HEK293 (cell line): ENCODE measurements at regions not wholly inside any gene's neighbourhood (a gene's known extent, or its start where the extent isn't known, plus 50 kb on each side); places are given as distances from the start of the nearest gene placed in this dataset.

Experiments
- ZNF394 ChIP-seq: fragments of 450-650 bp; formaldehyde crosslinking; IDR thresholded peaks from 2 replicates; pipeline ENCODE4 v1.5.1; 2016; ENCODE audit warnings: missing biosample characterization, missing genetic modification characterization, mild to moderate bottlenecking, moderate library complexity, borderline replicate concordance
- ZNF426 ChIP-seq: fragments of 450-650 bp; formaldehyde crosslinking; IDR thresholded peaks from 2 replicates; pipeline ENCODE4 v1.5.1; 2017; ENCODE audit warnings: missing biosample characterization, missing genetic modification characterization, mild to moderate bottlenecking, inconsistent platforms, moderate library complexity
- TF ChIP-seq, protein P1 (sequence below): fragments of 450-650 bp; formaldehyde crosslinking; IDR thresholded peaks from 2 replicates; pipeline ENCODE4 v1.5.1; 2016; ENCODE audit warnings: missing biosample characterization, missing genetic modification characterization

DNA sequence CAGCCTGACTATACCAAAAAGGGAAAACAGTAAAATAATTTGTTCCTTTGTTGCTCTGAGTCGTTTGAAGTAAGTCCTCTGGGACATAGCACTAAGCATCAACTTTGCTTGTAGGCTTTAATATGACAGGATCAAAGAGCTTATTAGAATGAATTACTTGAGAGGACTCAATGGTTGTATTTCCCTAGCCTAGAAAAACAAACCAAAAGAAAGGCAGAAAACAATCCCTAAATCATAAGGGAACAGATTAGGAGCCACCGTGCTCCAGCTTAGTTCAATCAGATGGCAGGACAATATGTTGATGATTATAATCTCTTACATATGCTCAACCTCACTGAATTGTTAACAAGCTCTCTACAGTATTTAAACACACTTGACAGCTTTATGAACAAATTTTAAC lies 988.4 kb downstream of the FLRT2 start:
- TF ChIP-seq ZNF394 (tag by site-specific recombination) (no peak), ZNF426 (tag by site-specific recombination) (no peak)
- TF ChIP-seq, protein P1, sequence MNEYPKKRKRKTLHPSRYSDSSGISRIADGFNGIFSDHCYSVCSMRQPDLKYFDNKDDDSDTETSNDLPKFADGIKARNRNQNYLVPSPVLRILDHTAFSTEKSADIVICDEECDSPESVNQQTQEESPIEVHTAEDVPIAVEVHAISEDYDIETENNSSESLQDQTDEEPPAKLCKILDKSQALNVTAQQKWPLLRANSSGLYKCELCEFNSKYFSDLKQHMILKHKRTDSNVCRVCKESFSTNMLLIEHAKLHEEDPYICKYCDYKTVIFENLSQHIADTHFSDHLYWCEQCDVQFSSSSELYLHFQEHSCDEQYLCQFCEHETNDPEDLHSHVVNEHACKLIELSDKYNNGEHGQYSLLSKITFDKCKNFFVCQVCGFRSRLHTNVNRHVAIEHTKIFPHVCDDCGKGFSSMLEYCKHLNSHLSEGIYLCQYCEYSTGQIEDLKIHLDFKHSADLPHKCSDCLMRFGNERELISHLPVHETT (tag by site-specific recombination): no peak
